ENCODE measurements at regions not wholly inside any gene's neighbourhood (a gene's known extent, or its start where the extent isn't known, plus 50 kb on each side); places are given as distances from the start of the nearest gene placed in this dataset.

DNA sequence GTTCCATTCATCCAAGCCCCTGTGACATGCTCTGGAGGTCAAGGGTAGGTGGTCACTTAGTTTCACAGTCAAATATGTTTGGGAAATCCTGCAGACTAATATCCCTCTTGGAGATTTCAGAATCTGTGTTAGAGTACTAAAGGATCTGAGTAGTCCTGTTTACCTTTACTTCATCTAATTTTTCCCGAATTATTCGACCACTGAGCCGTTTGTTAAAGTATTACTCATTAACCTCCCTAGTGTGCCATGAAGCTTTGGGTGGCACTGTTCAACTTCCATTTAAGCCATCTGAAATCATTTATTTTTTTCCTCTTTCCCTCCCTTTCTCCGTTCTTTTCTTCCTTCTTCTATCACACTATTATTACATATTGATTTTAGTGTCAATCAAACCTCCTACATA is 109.9 kb downstream of the NGF start:
- Histone ChIP-seq H3K9me3 (replicated peaks; ENCODE audit: insufficient read depth, low read length) (no peaks in the 10 kb centered on the region), H3K4me3 (ENCODE audit: low read length) (no peak overlapping the region), H3F3A (ENCODE audit: insufficient read depth, low read length) (no peaks in the 10 kb centered on the region), H2AFZ (ENCODE audit: low read length) (no peak overlapping the region), H3K27me3 (replicated peaks; ENCODE audit: insufficient read depth, low read length) (no peaks in the 10 kb centered on the region), H3K4me1 (ENCODE audit: low read length) (no peaks in the 10 kb centered on the region), H3K9ac (ENCODE audit: low read length) (no peak overlapping the region), H3K27ac (ENCODE audit: low read length) (no peak overlapping the region), H3K36me3 (replicated peaks; ENCODE audit: insufficient read depth, low read length) (no peaks in the 10 kb centered on the region), H3K79me2 (ENCODE audit: low read length) (no peaks in the 10 kb centered on the region), H4K20me1 (ENCODE audit: insufficient read depth, low read length) (no peaks in the 10 kb centered on the region), H3K4me2 (ENCODE audit: low read depth, low read length) (no peak overlapping the region), H3K9me2 (replicated peaks; ENCODE audit: insufficient read depth, low read length) (no peaks in the 10 kb centered on the region)
- TF ChIP-seq, protein P1, sequence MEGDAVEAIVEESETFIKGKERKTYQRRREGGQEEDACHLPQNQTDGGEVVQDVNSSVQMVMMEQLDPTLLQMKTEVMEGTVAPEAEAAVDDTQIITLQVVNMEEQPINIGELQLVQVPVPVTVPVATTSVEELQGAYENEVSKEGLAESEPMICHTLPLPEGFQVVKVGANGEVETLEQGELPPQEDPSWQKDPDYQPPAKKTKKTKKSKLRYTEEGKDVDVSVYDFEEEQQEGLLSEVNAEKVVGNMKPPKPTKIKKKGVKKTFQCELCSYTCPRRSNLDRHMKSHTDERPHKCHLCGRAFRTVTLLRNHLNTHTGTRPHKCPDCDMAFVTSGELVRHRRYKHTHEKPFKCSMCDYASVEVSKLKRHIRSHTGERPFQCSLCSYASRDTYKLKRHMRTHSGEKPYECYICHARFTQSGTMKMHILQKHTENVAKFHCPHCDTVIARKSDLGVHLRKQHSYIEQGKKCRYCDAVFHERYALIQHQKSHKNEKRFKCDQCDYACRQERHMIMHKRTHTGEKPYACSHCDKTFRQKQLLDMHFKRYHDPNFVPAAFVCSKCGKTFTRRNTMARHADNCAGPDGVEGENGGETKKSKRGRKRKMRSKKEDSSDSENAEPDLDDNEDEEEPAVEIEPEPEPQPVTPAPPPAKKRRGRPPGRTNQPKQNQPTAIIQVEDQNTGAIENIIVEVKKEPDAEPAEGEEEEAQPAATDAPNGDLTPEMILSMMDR (IDR thresholded peaks at IDR 0.05; ENCODE audit: low read length): no peak
- TF ChIP-seq EZH2 (optimal IDR thresholded peaks at IDR 0.05; ENCODE audit: low read depth, low read length) (no peak), EZH2phosphoT487 (IDR thresholded peaks at IDR 0.05; ENCODE audit: low read length) (no peak)
- DNase-seq: no peak

DNA sequence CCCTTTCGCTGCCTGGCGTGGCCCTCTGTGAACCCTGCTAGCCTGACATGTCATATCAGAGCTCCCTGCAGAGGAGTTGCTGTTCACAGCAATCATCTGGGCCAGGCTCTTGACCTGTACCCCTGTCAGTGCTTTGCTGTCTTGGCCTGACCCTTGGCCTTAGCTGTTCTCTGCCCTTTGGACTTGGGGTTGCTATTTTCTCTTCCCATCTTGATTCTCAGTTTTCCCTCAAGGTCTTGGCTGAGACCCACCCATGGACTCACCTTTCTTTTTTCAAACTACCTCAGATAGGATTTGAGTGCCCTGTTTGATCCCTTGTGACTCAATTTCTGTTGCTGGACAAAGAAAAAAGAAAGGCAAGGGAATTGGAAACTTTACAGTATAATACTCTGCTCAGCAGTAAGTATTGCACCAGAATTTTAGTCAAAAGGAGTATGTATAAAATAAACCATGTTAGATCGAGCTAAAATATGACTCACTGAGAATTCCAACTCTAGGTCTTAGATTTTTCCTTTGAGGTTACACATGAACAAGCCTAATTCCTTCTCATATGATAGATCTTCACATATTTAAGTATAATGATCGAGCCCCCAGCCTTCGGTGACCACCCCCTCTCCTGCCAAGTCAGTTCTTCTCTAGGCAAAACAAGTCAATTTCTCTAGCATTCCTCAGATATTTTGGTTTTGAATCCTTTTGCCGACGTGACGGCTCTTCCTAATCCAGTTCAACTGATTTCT is 110.5 kb downstream of the NGF start:
- Histone ChIP-seq H3K9me2 (replicated peaks; ENCODE audit: insufficient read depth, low read length) (no peaks in the 10 kb centered on the region), H3K27me3 (replicated peaks; ENCODE audit: insufficient read depth, low read length) (no peaks in the 10 kb centered on the region), H3K9ac (ENCODE audit: low read length) (no peak overlapping the region), H3K4me3 (ENCODE audit: low read length) (no peak overlapping the region), H3K4me1 (ENCODE audit: low read length) (no peaks in the 10 kb centered on the region), H3K4me2 (ENCODE audit: low read depth, low read length) (no peak overlapping the region), H3K27ac (ENCODE audit: low read length) (no peak overlapping the region), H3K9me3 (replicated peaks; ENCODE audit: insufficient read depth, low read length) (no peaks in the 10 kb centered on the region), H3F3A (ENCODE audit: insufficient read depth, low read length) (no peaks in the 10 kb centered on the region), H3K79me2 (ENCODE audit: low read length) (no peaks in the 10 kb centered on the region), H2AFZ (ENCODE audit: low read length) (no peak overlapping the region), H3K36me3 (replicated peaks; ENCODE audit: insufficient read depth, low read length) (no peaks in the 10 kb centered on the region), H4K20me1 (ENCODE audit: insufficient read depth, low read length) (no peaks in the 10 kb centered on the region)
- TF ChIP-seq EZH2 (optimal IDR thresholded peaks at IDR 0.05; ENCODE audit: low read depth, low read length) (no peak), EZH2phosphoT487 (IDR thresholded peaks at IDR 0.05; ENCODE audit: low read length) (no peak)
- TF ChIP-seq, protein P1 (IDR thresholded peaks at IDR 0.05; ENCODE audit: low read length): no peak
- DNase-seq: no peak

GRCh38 chr1:115225993-115226685 is 111.9 kb downstream of the NGF start:
- no peak for DNase-seq
- H2AFZ ChIP-seq (ENCODE audit: low read length): no peak overlapping the region
- H3K27ac ChIP-seq (ENCODE audit: low read length): no peak overlapping the region
- no peak overlapping the region for H3K4me3 ChIP-seq (ENCODE audit: low read length)
- H3K9ac ChIP-seq (ENCODE audit: low read length): no peak overlapping the region
- no peaks in the 10 kb centered on the region for H4K20me1 ChIP-seq (ENCODE audit: insufficient read depth, low read length)
- no peaks in the 10 kb centered on the region for H3K36me3 ChIP-seq (replicated peaks; ENCODE audit: insufficient read depth, low read length)
- H3K4me1 ChIP-seq (ENCODE audit: low read length): no peaks in the 10 kb centered on the region
- H3K27me3 ChIP-seq (replicated peaks; ENCODE audit: insufficient read depth, low read length): no peaks in the 10 kb centered on the region
- no peaks in the 10 kb centered on the region for H3K79me2 ChIP-seq (ENCODE audit: low read length)
- TF ChIP-seq EZH2phosphoT487 (IDR thresholded peaks at IDR 0.05; ENCODE audit: low read length) (no peak), EZH2 (optimal IDR thresholded peaks at IDR 0.05; ENCODE audit: low read depth, low read length) (no peak)
- TF ChIP-seq, protein P1 (IDR thresholded peaks at IDR 0.05; ENCODE audit: low read length): no peak
- H3K4me2 ChIP-seq (ENCODE audit: low read depth, low read length): no peak overlapping the region
- no peaks in the 10 kb centered on the region for H3K9me2 ChIP-seq (replicated peaks; ENCODE audit: insufficient read depth, low read length)
- H3F3A ChIP-seq (ENCODE audit: insufficient read depth, low read length): no peaks in the 10 kb centered on the region
- H3K9me3 ChIP-seq (replicated peaks; ENCODE audit: insufficient read depth, low read length): no peaks in the 10 kb centered on the region

Data from MM.1S (cell line).